ENCODE measurements at regions not wholly inside any gene's neighbourhood (a gene's known extent, or its start where the extent isn't known, plus 50 kb on each side); places are given as distances from the start of the nearest gene placed in this dataset.
"Not testable (repeated sequence)": the region's sequence is repeated elsewhere in the genome, so short reads cannot be mapped to it uniquely, and the experiment has no call there.

GRCh38 chr17:64726025-64726424, 63.9 kb upstream of the SMURF2 start:
- TF ChIP-seq, protein P1, sequence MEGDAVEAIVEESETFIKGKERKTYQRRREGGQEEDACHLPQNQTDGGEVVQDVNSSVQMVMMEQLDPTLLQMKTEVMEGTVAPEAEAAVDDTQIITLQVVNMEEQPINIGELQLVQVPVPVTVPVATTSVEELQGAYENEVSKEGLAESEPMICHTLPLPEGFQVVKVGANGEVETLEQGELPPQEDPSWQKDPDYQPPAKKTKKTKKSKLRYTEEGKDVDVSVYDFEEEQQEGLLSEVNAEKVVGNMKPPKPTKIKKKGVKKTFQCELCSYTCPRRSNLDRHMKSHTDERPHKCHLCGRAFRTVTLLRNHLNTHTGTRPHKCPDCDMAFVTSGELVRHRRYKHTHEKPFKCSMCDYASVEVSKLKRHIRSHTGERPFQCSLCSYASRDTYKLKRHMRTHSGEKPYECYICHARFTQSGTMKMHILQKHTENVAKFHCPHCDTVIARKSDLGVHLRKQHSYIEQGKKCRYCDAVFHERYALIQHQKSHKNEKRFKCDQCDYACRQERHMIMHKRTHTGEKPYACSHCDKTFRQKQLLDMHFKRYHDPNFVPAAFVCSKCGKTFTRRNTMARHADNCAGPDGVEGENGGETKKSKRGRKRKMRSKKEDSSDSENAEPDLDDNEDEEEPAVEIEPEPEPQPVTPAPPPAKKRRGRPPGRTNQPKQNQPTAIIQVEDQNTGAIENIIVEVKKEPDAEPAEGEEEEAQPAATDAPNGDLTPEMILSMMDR (IDR thresholded peaks at IDR 0.05): not testable (repeated sequence)
- not testable (repeated sequence) for TF ChIP-seq POLR2A (IDR thresholded peaks at IDR 0.05)
